Smooth muscle cell (in vitro differentiated cells): ENCODE measurements at regions not wholly inside any gene's neighbourhood (a gene's known extent, or its start where the extent isn't known, plus 50 kb on each side); places are given as distances from the start of the nearest gene placed in this dataset.
"Not testable (repeated sequence)": the region's sequence is repeated elsewhere in the genome, so short reads cannot be mapped to it uniquely, and the experiment has no call there.

Experiments used
- DNase-seq: peaks from one replicate; lab custom pipeline; 2025; ENCODE audit not compliant: unreplicated experiment; lab: John Stamatoyannopoulos, UW
- H2AFZ ChIP-seq: fragments of 200-600 bp; sonication (generic); 2 replicates; pipeline ENCODE4 v1.6.0; 2016; ENCODE audit warnings: antibody characterized with exemption, low read depth, mild to moderate bottlenecking
- H3F3A ChIP-seq: fragments of 200-600 bp; sonication (generic); 2 replicates; pipeline ENCODE4 v1.6.0; 2017; ENCODE audit warnings: antibody characterized with exemption, low read depth
- H3K27ac ChIP-seq: fragments of 200-600 bp; sonication (generic); 2 replicates; pipeline ENCODE4 v1.5.1; 2016; ENCODE audit warnings: low read depth, mild to moderate bottlenecking
- H3K27me3 ChIP-seq: fragments of 200-600 bp; sonication (generic); 2 replicates; pipeline ENCODE4 v1.6.1; 2016; ENCODE audit warnings: low read depth, mild to moderate bottlenecking
- H3K36me3 ChIP-seq: fragments of 200-600 bp; sonication (generic); 2 replicates; pipeline ENCODE4 v1.5.1; 2016; ENCODE audit warnings: low read depth
- H3K4me1 ChIP-seq: fragments of 200-600 bp; sonication (generic); 2 replicates; pipeline ENCODE4 v1.5.1; 2016; ENCODE audit warnings: low read depth
- H3K4me2 ChIP-seq: fragments of 200-600 bp; sonication (generic); 2 replicates; pipeline ENCODE4 v1.6.0; 2016; ENCODE audit warnings: mild to moderate bottlenecking
- H3K4me3 ChIP-seq: fragments of 200-600 bp; sonication (generic); 2 replicates; pipeline ENCODE4 v1.5.1; 2016; ENCODE audit warnings: mild to moderate bottlenecking
- H3K79me2 ChIP-seq: fragments of 200-600 bp; sonication (generic); 2 replicates; pipeline ENCODE4 v1.6.0; 2016; ENCODE audit warnings: low read depth, mild to moderate bottlenecking
- H3K9ac ChIP-seq: fragments of 200-600 bp; sonication (generic); 2 replicates; pipeline ENCODE4 v1.6.0; 2016; ENCODE audit warnings: low read depth
- H3K9me3 ChIP-seq: fragments of 200-600 bp; sonication (generic); replicated peaks from 2 replicates; pipeline ENCODE4 v1.5.1; 2016; ENCODE audit warnings: low read depth
- H4K20me1 ChIP-seq: fragments of 200-600 bp; sonication (generic); 2 replicates; pipeline ENCODE4 v1.6.0; 2016; ENCODE audit warnings: low read depth
- CTCF ChIP-seq: fragments of 200-600 bp; sonication (generic); IDR thresholded peaks from 2 replicates; pipeline ENCODE4 v1.5.1; 2017; ENCODE audit warnings: borderline replicate concordance, mild to moderate bottlenecking, antibody characterized with exemption; ENCODE audit not compliant: insufficient read depth, poor library complexity, severe bottlenecking
- WGBS: methylation state at CpG from one replicate; pipeline ENCODE4 v1.1.7; 2016; ENCODE audit warnings: low lambda C conversion rate; 5-methylcytosine and 5-hydroxymethylcytosine counted together

- TF ChIP-seq CTCF = peak; percentile 42
- Histone ChIP-seq H3K4me1 (no peaks in the 10 kb centered on the region), H4K20me1 (no peaks in the 10 kb centered on the region), H3F3A (no peaks in the 10 kb centered on the region), H3K4me3 (no peak overlapping the region), H3K79me2 (no peaks in the 10 kb centered on the region), H2AFZ (no peak overlapping the region), H3K36me3 (no peaks in the 10 kb centered on the region), H3K9ac (no peak overlapping the region), H3K27ac (no peak overlapping the region), H3K27me3 (no peaks in the 10 kb centered on the region), H3K4me2 (no peak overlapping the region), H3K9me3 (no peaks in the 10 kb centered on the region)
- no peak for DNase-seq
- 29% methylated on average over 2 of the region's 2 CpGs for WGBS
Observed at GRCh38 chrX:83416273-83416672, 91.8 kb upstream of the POU3F4 start.

GRCh38 chrX:83419030-83419792 is 88.9 kb upstream of the POU3F4 start:
- peaks cover 3% of the 10 kb centered on the region for H3K9me3 ChIP-seq
- WGBS = 77% methylated on average over 19 of the region's 19 CpGs
- DNase-seq = no peak
- no peaks in the 10 kb centered on the region for H4K20me1 ChIP-seq
- H3K9ac ChIP-seq = no peak overlapping the region
- H3K27me3 ChIP-seq = no peaks in the 10 kb centered on the region
- H3K4me1 ChIP-seq = no peaks in the 10 kb centered on the region
- H3K79me2 ChIP-seq = no peaks in the 10 kb centered on the region
- no peak overlapping the region for H3K4me3 ChIP-seq
- no peaks in the 10 kb centered on the region for H3F3A ChIP-seq
- no peak overlapping the region for H3K4me2 ChIP-seq
- no peaks in the 10 kb centered on the region for H3K36me3 ChIP-seq
- TF ChIP-seq CTCF = no peak
- no peak overlapping the region for H3K27ac ChIP-seq
- H2AFZ ChIP-seq = no peak overlapping the region

DNA sequence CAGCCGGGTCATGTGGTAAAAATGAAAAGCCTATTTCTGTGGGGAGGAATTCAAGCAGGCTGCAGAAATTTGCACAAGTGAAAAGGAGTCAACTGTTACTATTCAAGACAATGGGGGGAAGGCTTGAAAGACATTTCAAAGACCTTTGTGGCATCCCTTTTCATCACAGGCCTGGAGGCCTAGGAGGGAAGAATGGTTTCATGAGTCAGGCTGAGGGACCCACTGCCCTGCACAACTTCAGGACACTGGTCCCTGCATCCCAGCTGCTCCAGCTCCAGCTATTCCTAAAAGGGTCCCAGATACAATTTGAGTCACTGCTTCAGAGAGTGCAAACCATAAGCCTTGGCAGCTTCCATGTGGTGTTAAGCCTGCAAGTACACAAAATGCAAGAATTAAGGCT is 85.3 kb upstream of the POU3F4 start:
- no peaks in the 10 kb centered on the region for H3K79me2 ChIP-seq
- no peak overlapping the region for H3K9ac ChIP-seq
- H3K4me1 ChIP-seq = no peaks in the 10 kb centered on the region
- no peak for TF ChIP-seq CTCF
- H3K4me3 ChIP-seq = no peak overlapping the region
- no peaks in the 10 kb centered on the region for H4K20me1 ChIP-seq
- no peaks in the 10 kb centered on the region for H3F3A ChIP-seq
- H2AFZ ChIP-seq = no peak overlapping the region
- no peak overlapping the region for H3K4me2 ChIP-seq
- DNase-seq = no peak
- H3K27me3 ChIP-seq = no peaks in the 10 kb centered on the region
- peaks cover 3% of the 10 kb centered on the region for H3K9me3 ChIP-seq
- H3K36me3 ChIP-seq = no peaks in the 10 kb centered on the region
- H3K27ac ChIP-seq = no peak overlapping the region
- 91% methylated on average over 1 of the region's 1 CpG for WGBS

DNA sequence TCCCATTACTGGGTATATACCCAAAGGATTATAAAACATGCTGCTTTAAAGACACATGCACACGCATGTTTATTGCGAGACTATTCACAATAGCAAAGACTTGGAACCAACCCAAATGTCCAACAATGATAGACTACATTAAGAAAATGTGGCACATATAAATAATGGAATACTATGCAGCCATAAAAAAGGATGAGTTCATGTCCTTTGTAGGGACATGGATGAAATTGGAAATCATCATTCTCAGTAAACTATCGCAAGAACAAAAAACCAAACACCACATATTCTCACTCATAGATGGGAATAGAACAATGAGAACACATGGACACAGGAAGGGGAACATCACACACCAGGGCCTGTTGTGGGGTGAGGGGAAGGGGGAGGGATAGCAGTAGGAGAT is 65.5 kb upstream of the POU3F4 start:
- H3K27ac ChIP-seq, H3K27me3 ChIP-seq, H3K4me2 ChIP-seq, H3F3A ChIP-seq, H3K4me3 ChIP-seq, H3K9me3 ChIP-seq, H3K9ac ChIP-seq, H2AFZ ChIP-seq, H4K20me1 ChIP-seq, H3K79me2 ChIP-seq, H3K4me1 ChIP-seq, DNase-seq, H3K36me3 ChIP-seq: not testable (repeated sequence)
- 90% methylated on average over 3 of the region's 3 CpGs for WGBS
